ENCODE measurements at regions not wholly inside any gene's neighbourhood (a gene's known extent, or its start where the extent isn't known, plus 50 kb on each side); places are given as distances from the start of the nearest gene placed in this dataset.

- no peak for TF ChIP-seq CTCF (IDR thresholded peaks at IDR 0.05)
- no peak for TF ChIP-seq POLR2A (IDR thresholded peaks at IDR 0.05)
Measured at GRCh38 chr4:96025011-96025410, 185.1 kb downstream of the PDHA2 start.

All from body of pancreas (tissue), 4 donors.